H1 (cell line): ENCODE measurements at regions not wholly inside any gene's neighbourhood (a gene's known extent, or its start where the extent isn't known, plus 50 kb on each side); places are given as distances from the start of the nearest gene placed in this dataset.

ENCODE experiments used
- BACH1 ChIP-seq: IDR thresholded peaks from 2 replicates; pipeline ENCODE4 v1.6.1; 2012; ENCODE audit warnings: low read length, improper control_type of control experiment
- BCL11A ChIP-seq, 2 experiments: IDR thresholded peaks; one replicate each; pipeline ENCODE4 v1.6.1; 2011; ENCODE audit warnings: low read depth in 2 of 2, low read length in 2 of 2, mild to moderate bottlenecking in 2 of 2
- CHD7 ChIP-seq: fragments of 300-600 bp; sonication (generic); IDR thresholded peaks from 2 replicates; pipeline ENCODE4 v1.7.1; 2012; ENCODE audit warnings: low read length, moderate library complexity, mild to moderate bottlenecking, inconsistent platforms; ENCODE audit not compliant: insufficient replicate concordance
- E2F6 ChIP-seq: IDR thresholded peaks from 2 replicates; pipeline ENCODE4 v1.6.1; 2012; ENCODE audit warnings: inconsistent platforms
- JUN ChIP-seq: IDR thresholded peaks from 2 replicates; pipeline ENCODE4 v1.6.1; 2011; ENCODE audit warnings: low read depth, mild to moderate bottlenecking, improper control_type of control experiment, low read length
- POLR2AphosphoS5 ChIP-seq: IDR thresholded peaks from 2 replicates; pipeline ENCODE4 v1.6.1; 2011; ENCODE audit warnings: low read depth, low read length
- RAD21 ChIP-seq, 2 experiments: IDR thresholded peaks in 1 of 2; conservative IDR thresholded peaks in 1 of 2; 2 replicates each; pipeline ENCODE4 v1.6.1; 2011; ENCODE audit warnings: low read depth in 2 of 2, low read length in 2 of 2, improper control_type of control experiment in 1 of 2, inconsistent platforms in 1 of 2, mild to moderate bottlenecking in 1 of 2, moderate library complexity in 1 of 2

- TF ChIP-seq CHD7 = no peak
- TF ChIP-seq BACH1 = no peak
- no peak for TF ChIP-seq POLR2AphosphoS5
- TF ChIP-seq RAD21 (IDR thresholded peaks at IDR 0.05 in 1 of 2, conservative IDR thresholded peaks at IDR 0.05 in 1 of 2; ENCODE audit: low read depth in 2 of 2, low read length in 2 of 2) = no peak
- TF ChIP-seq E2F6 = no peak
- no peak for TF ChIP-seq JUN
- TF ChIP-seq BCL11A (IDR thresholded peaks at IDR 0.05; ENCODE audit: low read depth in 2 of 2, low read length in 2 of 2) = no peak
Measured at GRCh38 chr1:182175361-182175931, 113.9 kb upstream of the ZNF648 start (continued).
